Left lobe of liver (tissue), 2 donors: ENCODE measurements at regions not wholly inside any gene's neighbourhood (a gene's known extent, or its start where the extent isn't known, plus 50 kb on each side); places are given as distances from the start of the nearest gene placed in this dataset.

Experiments used
- ATAC-seq: fragments of 200-7000 bp; cut with Tn5 transposase; one replicate; pipeline ENCODE4 v1.9.1; 2020; ENCODE audit warnings: mild to moderate bottlenecking, moderate library complexity
- DNase-seq: peaks from one replicate; pipeline ENCODE4 v3.0.0-alpha.2; 2020; ENCODE audit warnings: low spot score
- donor health status: DM: no; HTN: no; CAD: no; lungs with moderate emphysema.
- donor health status: DM: no; HTN: yes; CAD: no.

- ATAC-seq (no peak), DNase-seq (no peak)
Observed at GRCh38 chr15:62912808-62913207, 129.7 kb upstream of the TPM1 start.

GRCh38 chr15:62913246-62913645 lies 129.3 kb upstream of the TPM1 start:
- no peak for DNase-seq
- no peak for ATAC-seq

GRCh38 chr15:62914461-62915079 lies 128.0 kb upstream of the TPM1 start:
- no peak for ATAC-seq

GRCh38 chr15:62920682-62921502 lies 121.7 kb upstream of the TPM1 start:
- DNase-seq: no peak
- ATAC-seq: peak; percentile 66

More at GRCh38 chr15:62914461-62915079, 128.0 kb upstream of the TPM1 start:
- no peak for DNase-seq

GRCh38 chr15:62922514-62922913 lies 120.0 kb upstream of the TPM1 start:
- ATAC-seq: no peak
- DNase-seq: no peak

- no peak for DNase-seq
- peak; percentile 80 for ATAC-seq
Observed at GRCh38 chr15:62925875-62926274, 116.7 kb upstream of the TPM1 start.

- no peak for ATAC-seq
- no peak for DNase-seq
Observed at GRCh38 chr15:62927196-62927595, 115.4 kb upstream of the TPM1 start.

- ATAC-seq: no peak
- no peak for DNase-seq
Observed at GRCh38 chr15:62927836-62928235, 114.7 kb upstream of the TPM1 start.

- DNase-seq: no peak
- peak; percentile 81 for ATAC-seq
Observed at GRCh38 chr15:62928242-62928999, 114.1 kb upstream of the TPM1 start.

- ATAC-seq: no peak
- DNase-seq: no peak
Observed at GRCh38 chr15:62929000-62929357, 113.6 kb upstream of the TPM1 start.

- DNase-seq: no peak
- ATAC-seq: no peak
Observed at GRCh38 chr15:62931650-62932049, 110.9 kb upstream of the TPM1 start.

GRCh38 chr15:62932436-62932835 lies 110.1 kb upstream of the TPM1 start:
- ATAC-seq (no peak), DNase-seq (no peak)

GRCh38 chr15:62933386-62933785 lies 109.2 kb upstream of the TPM1 start:
- ATAC-seq (no peak), DNase-seq (no peak)

- DNase-seq (no peak), ATAC-seq (no peak)
Observed at GRCh38 chr15:62934236-62934971, 108.1 kb upstream of the TPM1 start.

- DNase-seq: peak; percentile 84
- peak; percentile 85 for ATAC-seq
Observed at GRCh38 chr15:62935300-62936081, 107.1 kb upstream of the TPM1 start.

GRCh38 chr15:62938825-62939224 lies 103.7 kb upstream of the TPM1 start:
- ATAC-seq (peak; percentile 67), DNase-seq (peak; percentile 66)

- ATAC-seq: peak; percentile 56
- DNase-seq: peak; percentile 71
Observed at GRCh38 chr15:62940093-62940754, 102.3 kb upstream of the TPM1 start.

- DNase-seq (no peak), ATAC-seq (peak; percentile 5)
Observed at GRCh38 chr15:62940755-62941361, 101.7 kb upstream of the TPM1 start.

GRCh38 chr15:62941699-62942098 lies 100.8 kb upstream of the TPM1 start:
- DNase-seq (no peak), ATAC-seq (no peak)
